ENCODE measurements at regions not wholly inside any gene's neighbourhood (a gene's known extent, or its start where the extent isn't known, plus 50 kb on each side); places are given as distances from the start of the nearest gene placed in this dataset.

GRCh38 chr6:113047148-113047547 lies 700.0 kb downstream of the RFPL4B start:
- Mint-ChIP-seq H3K4me1 (ENCODE audit: unreplicated experiment) (peaks cover 33% of the 10 kb centered on the region), H3K27ac (no peak overlapping the region), H3K27me3 (no peaks in the 10 kb centered on the region), H3K4me3 (no peak overlapping the region), H3K36me3 (no peaks in the 10 kb centered on the region), H3K9me3 (no peaks in the 10 kb centered on the region)
- no peak for TF ChIP-seq CTCF (conservative IDR thresholded peaks at IDR 0.05)
- DNase-seq (ENCODE audit: extremely low spot score, unreplicated experiment): no peak

GRCh38 chr6:113047932-113048331 lies 700.8 kb downstream of the RFPL4B start:
- H3K27ac Mint-ChIP-seq: no peak overlapping the region
- H3K27me3 Mint-ChIP-seq: no peaks in the 10 kb centered on the region
- TF ChIP-seq CTCF (conservative IDR thresholded peaks at IDR 0.05): no peak
- H3K4me3 Mint-ChIP-seq: no peak overlapping the region
- peaks cover 33% of the 10 kb centered on the region for H3K4me1 Mint-ChIP-seq (ENCODE audit: unreplicated experiment)
- no peaks in the 10 kb centered on the region for H3K9me3 Mint-ChIP-seq
- DNase-seq (ENCODE audit: extremely low spot score, unreplicated experiment): no peak
- no peaks in the 10 kb centered on the region for H3K36me3 Mint-ChIP-seq

GRCh38 chr6:113048741-113049140 lies 701.6 kb downstream of the RFPL4B start:
- no peaks in the 10 kb centered on the region for H3K27me3 Mint-ChIP-seq
- DNase-seq (ENCODE audit: extremely low spot score, unreplicated experiment): no peak
- H3K9me3 Mint-ChIP-seq: no peaks in the 10 kb centered on the region
- no peak overlapping the region for H3K27ac Mint-ChIP-seq
- peaks cover 33% of the 10 kb centered on the region for H3K4me1 Mint-ChIP-seq (ENCODE audit: unreplicated experiment)
- no peak for TF ChIP-seq CTCF (conservative IDR thresholded peaks at IDR 0.05)
- no peaks in the 10 kb centered on the region for H3K36me3 Mint-ChIP-seq
- no peak overlapping the region for H3K4me3 Mint-ChIP-seq

- no peak overlapping the region for H3K4me3 Mint-ChIP-seq
- H3K4me1 Mint-ChIP-seq (ENCODE audit: unreplicated experiment): peaks cover 33% of the 10 kb centered on the region
- no peaks in the 10 kb centered on the region for H3K36me3 Mint-ChIP-seq
- no peak for TF ChIP-seq CTCF (conservative IDR thresholded peaks at IDR 0.05)
- no peaks in the 10 kb centered on the region for H3K9me3 Mint-ChIP-seq
- no peak for DNase-seq (ENCODE audit: extremely low spot score, unreplicated experiment)
- no peaks in the 10 kb centered on the region for H3K27me3 Mint-ChIP-seq
- peak overlapping the region; percentile 23 for H3K27ac Mint-ChIP-seq
Measured at GRCh38 chr6:113049190-113049589, 702.1 kb downstream of the RFPL4B start.

GRCh38 chr6:113050010-113050858 lies 703.1 kb downstream of the RFPL4B start:
- no peak for TF ChIP-seq CTCF (conservative IDR thresholded peaks at IDR 0.05)
- Mint-ChIP-seq H3K27me3 (no peaks in the 10 kb centered on the region), H3K4me1 (ENCODE audit: unreplicated experiment) (peaks cover 33% of the 10 kb centered on the region), H3K4me3 (peak overlapping the region; percentile 27), H3K9me3 (no peaks in the 10 kb centered on the region), H3K27ac (peak overlapping the region; percentile 11), H3K36me3 (no peaks in the 10 kb centered on the region)
- DNase-seq (ENCODE audit: extremely low spot score, unreplicated experiment): no peak
